OCI-LY1 (cell line): ENCODE measurements at regions not wholly inside any gene's neighbourhood (a gene's known extent, or its start where the extent isn't known, plus 50 kb on each side); places are given as distances from the start of the nearest gene placed in this dataset.

Experiments
- H2AFZ ChIP-seq: fragments of 200-600 bp; sonication (generic), shearing (Covaris generic); 2 replicates; pipeline ENCODE4 v1.6.0; 2014; ENCODE audit warnings: antibody characterized with exemption, mild to moderate bottlenecking, low read length
- H3F3A ChIP-seq: fragments of 200-600 bp; sonication (generic), shearing (Covaris generic); 2 replicates; pipeline ENCODE4 v1.6.0; 2014; ENCODE audit warnings: mild to moderate bottlenecking, antibody characterized with exemption, low read length, moderate library complexity; ENCODE audit not compliant: insufficient read depth
- H3K27ac ChIP-seq: fragments of 200-600 bp; sonication (generic); 2 replicates; pipeline ENCODE4 v1.5.1; 2014; ENCODE audit warnings: low read length, mixed run types, mild to moderate bottlenecking, low read depth; ENCODE audit not compliant: poor library complexity, severe bottlenecking
- H3K27me3 ChIP-seq: fragments of 200-600 bp; sonication (generic); 2 replicates; pipeline ENCODE4 v1.6.0; 2014; ENCODE audit warnings: antibody characterized with exemption, mild to moderate bottlenecking, low read length, moderate library complexity; ENCODE audit not compliant: insufficient read depth
- H3K36me3 ChIP-seq: fragments of 200-600 bp; sonication (generic); 2 replicates; pipeline ENCODE4 v1.6.1; 2014; ENCODE audit warnings: mild to moderate bottlenecking, antibody characterized with exemption, low read length, moderate library complexity, mixed read lengths; ENCODE audit not compliant: insufficient read depth
- H3K4me1 ChIP-seq: fragments of 200-600 bp; sonication (generic); 2 replicates; pipeline ENCODE4 v1.5.1; 2014; ENCODE audit warnings: mild to moderate bottlenecking, low read length, moderate library complexity; ENCODE audit not compliant: insufficient read depth, severe bottlenecking
- H3K4me2 ChIP-seq: fragments of 200-600 bp; sonication (generic), shearing (Covaris generic); 2 replicates; pipeline ENCODE4 v1.6.1; 2014; ENCODE audit warnings: low read length
- H3K4me3 ChIP-seq: fragments of 200-600 bp; sonication (generic); 2 replicates; pipeline ENCODE4 v1.5.1; 2014; ENCODE audit warnings: low read length, low read depth, mild to moderate bottlenecking, mixed read lengths; ENCODE audit not compliant: poor library complexity, severe bottlenecking
- H3K79me2 ChIP-seq: fragments of 200-600 bp; shearing (Covaris generic); 2 replicates; pipeline ENCODE4 v1.6.1; 2016; ENCODE audit warnings: mixed run types, low read length, mixed read lengths; ENCODE audit not compliant: insufficient read depth
- H3K9ac ChIP-seq: fragments of 200-600 bp; sonication (generic), shearing (Covaris generic); 2 replicates; pipeline ENCODE4 v1.6.1; 2014; ENCODE audit warnings: mild to moderate bottlenecking, low read length, mixed read lengths
- H3K9me2 ChIP-seq: fragments of 200-600 bp; sonication (generic), shearing (Covaris generic); 2 replicates; pipeline ENCODE4 v1.6.1; 2014; ENCODE audit warnings: low read depth, mild to moderate bottlenecking, low read length, mixed read lengths
- H3K9me3 ChIP-seq: fragments of 200-600 bp; shearing (Covaris generic); 2 replicates; pipeline ENCODE4 v1.6.1; 2014; ENCODE audit warnings: low read length, mixed read lengths
- H4K20me1 ChIP-seq: fragments of 200-600 bp; sonication (generic), shearing (Covaris generic); 2 replicates; pipeline ENCODE4 v1.6.0; 2016; ENCODE audit warnings: mild to moderate bottlenecking, low read length; ENCODE audit not compliant: insufficient read depth
- EZH2 ChIP-seq: fragments of 200-600 bp; sonication (generic), shearing (Covaris generic); IDR thresholded peaks from 2 replicates; pipeline ENCODE4 v1.8.0; 2017; ENCODE audit warnings: borderline replicate concordance, mixed run types, mild to moderate bottlenecking, antibody characterized with exemption, low read length, moderate library complexity, mixed read lengths
- TF ChIP-seq, protein P1 (sequence below): fragments of 200-600 bp; sonication (generic), shearing (Covaris generic); IDR thresholded peaks from 2 replicates; pipeline ENCODE4 v1.5.1; 2017; ENCODE audit warnings: mild to moderate bottlenecking, antibody characterized with exemption, low read length, moderate library complexity, mixed read lengths

GRCh38 chr18:27862041-27862682, 314.8 kb downstream of the CDH2 start:
- TF ChIP-seq, protein P1, sequence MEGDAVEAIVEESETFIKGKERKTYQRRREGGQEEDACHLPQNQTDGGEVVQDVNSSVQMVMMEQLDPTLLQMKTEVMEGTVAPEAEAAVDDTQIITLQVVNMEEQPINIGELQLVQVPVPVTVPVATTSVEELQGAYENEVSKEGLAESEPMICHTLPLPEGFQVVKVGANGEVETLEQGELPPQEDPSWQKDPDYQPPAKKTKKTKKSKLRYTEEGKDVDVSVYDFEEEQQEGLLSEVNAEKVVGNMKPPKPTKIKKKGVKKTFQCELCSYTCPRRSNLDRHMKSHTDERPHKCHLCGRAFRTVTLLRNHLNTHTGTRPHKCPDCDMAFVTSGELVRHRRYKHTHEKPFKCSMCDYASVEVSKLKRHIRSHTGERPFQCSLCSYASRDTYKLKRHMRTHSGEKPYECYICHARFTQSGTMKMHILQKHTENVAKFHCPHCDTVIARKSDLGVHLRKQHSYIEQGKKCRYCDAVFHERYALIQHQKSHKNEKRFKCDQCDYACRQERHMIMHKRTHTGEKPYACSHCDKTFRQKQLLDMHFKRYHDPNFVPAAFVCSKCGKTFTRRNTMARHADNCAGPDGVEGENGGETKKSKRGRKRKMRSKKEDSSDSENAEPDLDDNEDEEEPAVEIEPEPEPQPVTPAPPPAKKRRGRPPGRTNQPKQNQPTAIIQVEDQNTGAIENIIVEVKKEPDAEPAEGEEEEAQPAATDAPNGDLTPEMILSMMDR: no peak
- TF ChIP-seq EZH2: no peak
- H3K4me2 ChIP-seq: no peak overlapping the region

DNA sequence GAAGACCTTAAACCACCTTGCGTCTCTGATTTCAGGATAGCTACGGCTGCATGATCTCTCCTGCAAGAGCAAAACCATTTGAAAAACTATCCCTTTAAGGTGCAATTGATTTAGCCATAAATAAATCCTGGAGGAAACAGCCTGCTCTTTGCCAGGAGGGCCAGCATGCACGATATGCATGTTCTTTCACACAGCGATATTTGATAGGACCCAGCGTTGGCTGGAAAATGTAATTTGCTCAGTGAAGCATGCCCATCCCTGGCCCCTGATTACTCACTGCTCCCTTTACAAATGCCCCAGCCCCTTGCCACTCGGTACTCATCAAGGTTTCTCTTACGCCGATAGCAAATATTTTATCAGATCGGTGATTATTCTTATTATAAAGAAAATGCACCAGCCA, 315.4 kb downstream of the CDH2 start:
- TF ChIP-seq, protein P1: no peak
- no peak for TF ChIP-seq EZH2
- H3K9me3 ChIP-seq: no peaks in the 10 kb centered on the region
- no peak overlapping the region for H3K9ac ChIP-seq
- no peaks in the 10 kb centered on the region for H3K9me2 ChIP-seq
- H3K27me3 ChIP-seq: no peaks in the 10 kb centered on the region
- H3F3A ChIP-seq: no peaks in the 10 kb centered on the region
- H4K20me1 ChIP-seq: no peaks in the 10 kb centered on the region
- H3K4me1 ChIP-seq: no peaks in the 10 kb centered on the region
- no peak overlapping the region for H3K4me2 ChIP-seq
- no peaks in the 10 kb centered on the region for H3K36me3 ChIP-seq
- H3K79me2 ChIP-seq: no peaks in the 10 kb centered on the region
- H3K27ac ChIP-seq: no peak overlapping the region
- no peak overlapping the region for H3K4me3 ChIP-seq
- no peak overlapping the region for H2AFZ ChIP-seq

More at GRCh38 chr18:27862041-27862682, 314.8 kb downstream of the CDH2 start:
- no peaks in the 10 kb centered on the region for H3K9me2 ChIP-seq
- H4K20me1 ChIP-seq: no peaks in the 10 kb centered on the region
- no peaks in the 10 kb centered on the region for H3F3A ChIP-seq
- no peaks in the 10 kb centered on the region for H3K36me3 ChIP-seq
- H3K9me3 ChIP-seq: no peaks in the 10 kb centered on the region
- no peak overlapping the region for H2AFZ ChIP-seq
- no peaks in the 10 kb centered on the region for H3K4me1 ChIP-seq
- no peaks in the 10 kb centered on the region for H3K27me3 ChIP-seq
- no peaks in the 10 kb centered on the region for H3K79me2 ChIP-seq
- H3K9ac ChIP-seq: no peak overlapping the region
- no peak overlapping the region for H3K4me3 ChIP-seq
- H3K27ac ChIP-seq: no peak overlapping the region

- H3K79me2 ChIP-seq: no peaks in the 10 kb centered on the region
- H3K9me3 ChIP-seq: no peaks in the 10 kb centered on the region
- H4K20me1 ChIP-seq: no peaks in the 10 kb centered on the region
- H3K27me3 ChIP-seq: no peaks in the 10 kb centered on the region
- no peak overlapping the region for H3K4me3 ChIP-seq
- H3F3A ChIP-seq: no peaks in the 10 kb centered on the region
- H3K4me2 ChIP-seq: no peak overlapping the region
- no peaks in the 10 kb centered on the region for H3K9me2 ChIP-seq
- H2AFZ ChIP-seq: no peak overlapping the region
- no peaks in the 10 kb centered on the region for H3K4me1 ChIP-seq
- no peak overlapping the region for H3K27ac ChIP-seq
- TF ChIP-seq EZH2: no peak
- TF ChIP-seq, protein P1: no peak
- H3K9ac ChIP-seq: no peak overlapping the region
- no peaks in the 10 kb centered on the region for H3K36me3 ChIP-seq
Observed at GRCh38 chr18:27860701-27861107, 316.2 kb downstream of the CDH2 start.
